ENCODE measurements at regions not wholly inside any gene's neighbourhood (a gene's known extent, or its start where the extent isn't known, plus 50 kb on each side); places are given as distances from the start of the nearest gene placed in this dataset.

DNA sequence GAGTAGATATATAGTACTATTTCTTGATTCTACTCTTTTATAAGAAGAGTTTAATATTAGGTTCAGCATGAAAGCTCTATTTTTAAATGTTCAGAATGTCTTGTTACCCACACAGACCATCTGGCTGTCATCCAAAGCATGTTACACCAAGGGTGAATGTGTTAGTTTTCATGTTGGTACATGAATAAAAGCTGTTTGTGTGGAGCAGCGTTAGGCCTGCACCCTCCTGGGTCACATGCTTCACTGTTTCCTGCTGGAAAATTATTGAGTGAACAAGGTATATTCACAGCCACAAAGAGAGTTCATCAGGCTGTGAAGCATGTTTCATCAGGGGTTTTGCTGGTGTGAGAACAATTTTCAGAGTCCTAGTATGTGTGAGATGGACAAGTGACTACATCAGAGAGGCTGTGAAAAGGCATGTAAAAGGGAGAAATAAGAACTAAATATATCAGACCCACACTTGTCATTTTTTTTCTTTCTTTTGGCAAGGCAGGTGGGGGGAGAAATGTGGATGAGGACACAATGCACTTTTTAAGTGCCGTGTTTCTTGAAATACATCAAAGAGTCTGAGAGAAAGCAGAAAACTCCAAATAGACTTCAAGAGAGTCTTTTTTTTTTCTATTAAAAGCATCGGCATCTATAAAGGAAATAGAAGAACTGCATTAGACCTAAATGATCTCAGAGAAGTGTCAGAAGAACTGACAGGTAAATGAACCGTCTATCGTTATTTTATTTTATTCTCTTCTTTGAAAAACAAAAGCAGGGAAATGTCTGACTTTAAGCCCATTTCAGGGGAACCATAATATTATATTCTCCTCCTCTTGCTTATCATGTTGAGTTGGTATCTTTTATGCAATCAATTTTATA lies 2429.7 kb downstream of the PCDH7 start:
- H2BK15ac ChIP-seq (ENCODE audit: low read depth, low read length): no peak overlapping the region
- no peak overlapping the region for H3T11ph ChIP-seq (ENCODE audit: low read length)
- Mint-ChIP-seq H3K27ac (peak overlapping the region in 1 of 3 experiments; percentile 4; a peak in 1 of 7 replicates), H3K9me3 (no peaks in the 10 kb centered on the region; a peak in 1 of 5 replicates), H3K4me3 (no peak overlapping the region), H3K36me3 (ENCODE audit: insufficient read depth in 1 of 3, low read depth in 3 of 3) (no peaks in the 10 kb centered on the region), H3K27me3 (ENCODE audit: low read depth) (no peaks in the 10 kb centered on the region), H3K4me1 (peaks cover 3% of the 10 kb centered on the region in 2 experiments; a peak in 3 of 4 replicates)
- H3K23me2 ChIP-seq (ENCODE audit: insufficient read length, low read depth, low read length, poor library complexity, severe bottlenecking): no peaks in the 10 kb centered on the region
- H3K23ac ChIP-seq (ENCODE audit: insufficient read length, low read depth, low read length): no peak overlapping the region
- no peak overlapping the region for H4K8ac ChIP-seq (replicated peaks; ENCODE audit: insufficient read length, low read depth, low read length)
- no peak overlapping the region for H3K9ac ChIP-seq (ENCODE audit: extremely low read depth, insufficient read length, low read length)
- no peak overlapping the region for H3K14ac ChIP-seq (ENCODE audit: insufficient read depth, low read length)
- no peaks in the 10 kb centered on the region for H3K79me1 ChIP-seq (ENCODE audit: insufficient read depth, low read depth, low read length, poor library complexity, severe bottlenecking)
- H3K79me2 ChIP-seq (ENCODE audit: insufficient read depth, low read length): no peaks in the 10 kb centered on the region
- no peak overlapping the region for H4K91ac ChIP-seq (ENCODE audit: insufficient read length, low read depth, low read length)
- WGBS (ENCODE audit: extremely low coverage, insufficient read length, low lambda C conversion rate): no CpG with 5 or more reads among the region's 5 CpGs
- H3K4me1 ChIP-seq (ENCODE audit: insufficient read depth, low read length): no peaks in the 10 kb centered on the region
- no peak overlapping the region for H2AFZ ChIP-seq (ENCODE audit: low read length)
- H3K56ac ChIP-seq (ENCODE audit: insufficient read length, low read depth, low read length): no peak overlapping the region
- H3K4me2 ChIP-seq (ENCODE audit: insufficient read depth, insufficient read length, low read length): no peak overlapping the region
- H2BK120ac ChIP-seq (ENCODE audit: low read depth, low read length, poor library complexity, severe bottlenecking): no peak overlapping the region
- H3K18ac ChIP-seq (ENCODE audit: insufficient read length, low read depth, low read length): no peak overlapping the region
- no peak overlapping the region for H3K4ac ChIP-seq (ENCODE audit: low read depth, low read length)
- H2BK12ac ChIP-seq (ENCODE audit: insufficient read length, low read depth, low read length): no peak overlapping the region
- DNase-seq: no peak
- TF ChIP-seq, protein P1, sequence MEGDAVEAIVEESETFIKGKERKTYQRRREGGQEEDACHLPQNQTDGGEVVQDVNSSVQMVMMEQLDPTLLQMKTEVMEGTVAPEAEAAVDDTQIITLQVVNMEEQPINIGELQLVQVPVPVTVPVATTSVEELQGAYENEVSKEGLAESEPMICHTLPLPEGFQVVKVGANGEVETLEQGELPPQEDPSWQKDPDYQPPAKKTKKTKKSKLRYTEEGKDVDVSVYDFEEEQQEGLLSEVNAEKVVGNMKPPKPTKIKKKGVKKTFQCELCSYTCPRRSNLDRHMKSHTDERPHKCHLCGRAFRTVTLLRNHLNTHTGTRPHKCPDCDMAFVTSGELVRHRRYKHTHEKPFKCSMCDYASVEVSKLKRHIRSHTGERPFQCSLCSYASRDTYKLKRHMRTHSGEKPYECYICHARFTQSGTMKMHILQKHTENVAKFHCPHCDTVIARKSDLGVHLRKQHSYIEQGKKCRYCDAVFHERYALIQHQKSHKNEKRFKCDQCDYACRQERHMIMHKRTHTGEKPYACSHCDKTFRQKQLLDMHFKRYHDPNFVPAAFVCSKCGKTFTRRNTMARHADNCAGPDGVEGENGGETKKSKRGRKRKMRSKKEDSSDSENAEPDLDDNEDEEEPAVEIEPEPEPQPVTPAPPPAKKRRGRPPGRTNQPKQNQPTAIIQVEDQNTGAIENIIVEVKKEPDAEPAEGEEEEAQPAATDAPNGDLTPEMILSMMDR (conservative IDR thresholded peaks at IDR 0.05): no peak
- H3K9me3 ChIP-seq (ENCODE audit: control insufficient read depth, low read depth, low read length): no peaks in the 10 kb centered on the region
- no peak overlapping the region for H4K5ac ChIP-seq (ENCODE audit: insufficient read length, low read depth, low read length)
- H4K20me1 ChIP-seq (ENCODE audit: control insufficient read depth, insufficient read depth, insufficient read length): no peaks in the 10 kb centered on the region
- H3K27ac ChIP-seq (ENCODE audit: insufficient read length, low read depth, low read length): no peak overlapping the region
- no peak overlapping the region for H2AK5ac ChIP-seq (ENCODE audit: insufficient read length, low read length)
- no peaks in the 10 kb centered on the region for H3K27me3 ChIP-seq (ENCODE audit: insufficient read depth, low read length)
- H2BK20ac ChIP-seq (ENCODE audit: low read depth, low read length, poor library complexity, severe bottlenecking): no peak overlapping the region
- no peak overlapping the region for H2BK5ac ChIP-seq (ENCODE audit: insufficient read length, low read length)

Data from H9 (cell line).